BJ (cell line): ENCODE measurements at regions not wholly inside any gene's neighbourhood (a gene's known extent, or its start where the extent isn't known, plus 50 kb on each side); places are given as distances from the start of the nearest gene placed in this dataset.

Source experiments
- CTCF ChIA-PET: fragments of 350-600 bp; formaldehyde crosslinking; extraction: SDS; loops from one replicate; lab custom pipeline; 2021; ENCODE audit warnings: antibody characterized with exemption, inconsistent platforms; lab: Yijun Ruan, JAX
- POLR2A ChIA-PET: fragments of 300-600 bp; sonication (Branson Sonifier 250); formaldehyde crosslinking; extraction: SDS; loops from one replicate; lab custom pipeline; 2021; ENCODE audit warnings: antibody characterized with exemption; lab: Charles Lee
- DNase-seq: peaks from one replicate; pipeline ENCODE4 v3.0.0-alpha.2; 2011; ENCODE audit warnings: low read depth
- H3K27me3 ChIP-seq: 2 replicates; pipeline ENCODE4 v1.6.0; 2011; ENCODE audit warnings: low read length; ENCODE audit not compliant: control insufficient read depth, insufficient read depth
- H3K36me3 ChIP-seq: 2 replicates; pipeline ENCODE4 v1.5.1; 2011; ENCODE audit warnings: low read length; ENCODE audit not compliant: control insufficient read depth, insufficient read depth
- H3K4me3 ChIP-seq: 2 replicates; pipeline ENCODE4 v1.5.1; 2011; ENCODE audit warnings: low read depth, mild to moderate bottlenecking, control low read depth, low read length
- TF ChIP-seq, protein P1 (sequence below): IDR thresholded peaks from 2 replicates; pipeline ENCODE4 v1.5.1; 2011; ENCODE audit warnings: low read depth, mild to moderate bottlenecking, control low read depth, inconsistent platforms, low read length, moderate library complexity; ENCODE audit not compliant: insufficient read depth

GRCh38 chr9:31700252-31701045 is 684.0 kb upstream of the ACO1 start:
- TF ChIP-seq, protein P1, sequence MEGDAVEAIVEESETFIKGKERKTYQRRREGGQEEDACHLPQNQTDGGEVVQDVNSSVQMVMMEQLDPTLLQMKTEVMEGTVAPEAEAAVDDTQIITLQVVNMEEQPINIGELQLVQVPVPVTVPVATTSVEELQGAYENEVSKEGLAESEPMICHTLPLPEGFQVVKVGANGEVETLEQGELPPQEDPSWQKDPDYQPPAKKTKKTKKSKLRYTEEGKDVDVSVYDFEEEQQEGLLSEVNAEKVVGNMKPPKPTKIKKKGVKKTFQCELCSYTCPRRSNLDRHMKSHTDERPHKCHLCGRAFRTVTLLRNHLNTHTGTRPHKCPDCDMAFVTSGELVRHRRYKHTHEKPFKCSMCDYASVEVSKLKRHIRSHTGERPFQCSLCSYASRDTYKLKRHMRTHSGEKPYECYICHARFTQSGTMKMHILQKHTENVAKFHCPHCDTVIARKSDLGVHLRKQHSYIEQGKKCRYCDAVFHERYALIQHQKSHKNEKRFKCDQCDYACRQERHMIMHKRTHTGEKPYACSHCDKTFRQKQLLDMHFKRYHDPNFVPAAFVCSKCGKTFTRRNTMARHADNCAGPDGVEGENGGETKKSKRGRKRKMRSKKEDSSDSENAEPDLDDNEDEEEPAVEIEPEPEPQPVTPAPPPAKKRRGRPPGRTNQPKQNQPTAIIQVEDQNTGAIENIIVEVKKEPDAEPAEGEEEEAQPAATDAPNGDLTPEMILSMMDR, result no peak
- Histone ChIP-seq H3K36me3 (no peaks in the 10 kb centered on the region), H3K27me3 (no peaks in the 10 kb centered on the region), H3K4me3 (no peak overlapping the region)
- ChIA-PET CTCF (no interaction called here), POLR2A (no interaction called here)
- DNase-seq, result no peak

DNA sequence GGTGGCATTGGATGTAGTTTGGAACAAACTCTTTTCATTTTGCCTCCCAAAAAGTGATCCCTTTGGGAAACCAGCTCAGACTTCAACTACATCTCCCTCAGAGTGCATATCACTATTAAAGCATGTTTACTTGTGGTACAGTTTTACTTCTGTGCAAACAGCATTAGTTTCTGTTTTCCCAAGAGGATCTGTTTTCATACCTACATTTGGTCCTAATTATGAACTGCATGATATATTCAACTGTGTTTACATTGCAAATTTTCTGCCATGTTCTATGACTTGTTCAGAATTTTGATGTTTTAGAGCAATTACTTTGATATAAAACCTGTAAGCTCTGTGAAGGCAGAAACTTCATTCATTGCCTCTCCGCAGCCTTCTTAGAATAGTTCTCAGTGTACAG is 681.5 kb upstream of the ACO1 start:
- no peaks in the 10 kb centered on the region for H3K27me3 ChIP-seq
- H3K4me3 ChIP-seq, result no peak overlapping the region
- no peaks in the 10 kb centered on the region for H3K36me3 ChIP-seq
- ChIA-PET POLR2A (no interaction called here), CTCF (no interaction called here)
- no peak for DNase-seq
- TF ChIP-seq, protein P1, result no peak

GRCh38 chr9:31715250-31715649 is 669.2 kb upstream of the ACO1 start:
- CTCF ChIA-PET, result no interaction called here
- Histone ChIP-seq H3K4me3 (no peak overlapping the region), H3K27me3 (no peaks in the 10 kb centered on the region), H3K36me3 (no peaks in the 10 kb centered on the region)
- DNase-seq, result no peak
- POLR2A ChIA-PET, result no interaction called here
- TF ChIP-seq, protein P1, result no peak

- POLR2A ChIA-PET, result no interaction called here
- H3K27me3 ChIP-seq, result no peaks in the 10 kb centered on the region
These were observed 665.2 kb upstream of the ACO1 start for GRCh38 chr9:31719262-31719661.

GRCh38 chr9:31730398-31730797 is 654.0 kb upstream of the ACO1 start:
- Histone ChIP-seq H3K27me3 (no peaks in the 10 kb centered on the region), H3K36me3 (no peaks in the 10 kb centered on the region), H3K4me3 (no peak overlapping the region)
- DNase-seq, result no peak
- TF ChIP-seq, protein P1, result no peak
- ChIA-PET CTCF (no interaction called here), POLR2A (no interaction called here)

More at GRCh38 chr9:31719262-31719661, 665.2 kb upstream of the ACO1 start:
- CTCF ChIA-PET, result no interaction called here
- no peak overlapping the region for H3K4me3 ChIP-seq
- TF ChIP-seq, protein P1, result no peak
- no peak for DNase-seq
- H3K36me3 ChIP-seq, result no peaks in the 10 kb centered on the region
